ENCODE measurements at regions not wholly inside any gene's neighbourhood (a gene's known extent, or its start where the extent isn't known, plus 50 kb on each side); places are given as distances from the start of the nearest gene placed in this dataset.
"Not testable (repeated sequence)": the region's sequence is repeated elsewhere in the genome, so short reads cannot be mapped to it uniquely, and the experiment has no call there.

- in situ Hi-C loops (cut with HindIII; ENCODE audit: low sequenced_read_pairs), result no loop called here
Measured at GRCh38 chr17:53499277-53499676, 323.4 kb upstream of the KIF2B start.

- in situ Hi-C loops (cut with HindIII; ENCODE audit: low sequenced_read_pairs), result no loop called here
Measured at GRCh38 chr17:53496356-53496755, 326.4 kb upstream of the KIF2B start.

- in situ Hi-C loops (cut with HindIII; ENCODE audit: low sequenced_read_pairs), result no loop called here
Measured at GRCh38 chr17:53492532-53492931, 330.2 kb upstream of the KIF2B start.

GRCh38 chr17:53490447-53490968 is 332.2 kb upstream of the KIF2B start:
- in situ Hi-C loops (cut with HindIII; ENCODE audit: low sequenced_read_pairs), result no loop called here

- in situ Hi-C loops (cut with HindIII; ENCODE audit: low sequenced_read_pairs), result no loop called here
Measured at GRCh38 chr17:53483704-53484103, 339.0 kb upstream of the KIF2B start.

GRCh38 chr17:53475002-53475401 is 347.7 kb upstream of the KIF2B start:
- in situ Hi-C loops (cut with HindIII; ENCODE audit: low sequenced_read_pairs), result loop anchor here (5.0 kb wide), 1 partner anchor 48 kb away; no protein-coding TSS in a partner anchor

GRCh38 chr17:53472586-53472985 is 350.1 kb upstream of the KIF2B start:
- in situ Hi-C loops (cut with HindIII; ENCODE audit: low sequenced_read_pairs), result no loop called here

- in situ Hi-C loops (cut with HindIII; ENCODE audit: low sequenced_read_pairs), result no loop called here
Measured at GRCh38 chr17:53471514-53471913, 351.2 kb upstream of the KIF2B start.

- in situ Hi-C loops (cut with HindIII; ENCODE audit: low sequenced_read_pairs), result no loop called here
Measured at GRCh38 chr17:53470626-53471025, 352.1 kb upstream of the KIF2B start.

GRCh38 chr17:53466733-53467132 is 356.0 kb upstream of the KIF2B start:
- in situ Hi-C loops (cut with HindIII; ENCODE audit: low sequenced_read_pairs), result no loop called here

- in situ Hi-C loops (cut with HindIII; ENCODE audit: low sequenced_read_pairs), result not testable (repeated sequence)
Measured at GRCh38 chr17:53464396-53464795, 358.3 kb upstream of the KIF2B start.

GRCh38 chr17:53463363-53463762 is 359.4 kb upstream of the KIF2B start:
- in situ Hi-C loops (cut with HindIII; ENCODE audit: low sequenced_read_pairs), result no loop called here

GRCh38 chr17:53462393-53462811 is 360.3 kb upstream of the KIF2B start:
- in situ Hi-C loops (cut with HindIII; ENCODE audit: low sequenced_read_pairs), result no loop called here

- in situ Hi-C loops (cut with HindIII; ENCODE audit: low sequenced_read_pairs), result not testable (repeated sequence)
Measured at GRCh38 chr17:53455943-53456342, 366.8 kb upstream of the KIF2B start.

GRCh38 chr17:53454337-53454736 is 368.4 kb upstream of the KIF2B start:
- in situ Hi-C loops (cut with HindIII; ENCODE audit: low sequenced_read_pairs), result no loop called here

- in situ Hi-C loops (cut with HindIII; ENCODE audit: low sequenced_read_pairs), result no loop called here
Measured at GRCh38 chr17:53449324-53449723, 373.4 kb upstream of the KIF2B start.

GRCh38 chr17:53428913-53429312 is 393.8 kb upstream of the KIF2B start:
- in situ Hi-C loops (cut with HindIII; ENCODE audit: low sequenced_read_pairs), result loop anchor here (5.0 kb wide), 1 partner anchor 48 kb away; no protein-coding TSS in a partner anchor

- in situ Hi-C loops (cut with HindIII; ENCODE audit: low sequenced_read_pairs), result loop anchor here (5.0 kb wide), 1 partner anchor 51 kb away; no protein-coding TSS in a partner anchor
Measured at GRCh38 chr17:53426505-53426904, 396.2 kb upstream of the KIF2B start.

- in situ Hi-C loops (cut with HindIII; ENCODE audit: low sequenced_read_pairs), result no loop called here
Measured at GRCh38 chr17:53420035-53420641, 402.6 kb upstream of the KIF2B start.

- in situ Hi-C loops (cut with HindIII; ENCODE audit: low sequenced_read_pairs), result no loop called here
Measured at GRCh38 chr17:53409588-53409987, 413.1 kb upstream of the KIF2B start.

GRCh38 chr17:53406907-53407306 is 415.8 kb upstream of the KIF2B start:
- in situ Hi-C loops (cut with HindIII; ENCODE audit: low sequenced_read_pairs), result no loop called here

GRCh38 chr17:53391197-53391596 is 431.5 kb upstream of the KIF2B start:
- in situ Hi-C loops (cut with HindIII; ENCODE audit: low sequenced_read_pairs), result no loop called here

GRCh38 chr17:53390575-53390974 is 432.2 kb upstream of the KIF2B start:
- in situ Hi-C loops (cut with HindIII; ENCODE audit: low sequenced_read_pairs), result no loop called here
